SH-SY5Y (cell line): ENCODE measurements at regions not wholly inside any gene's neighbourhood (a gene's known extent, or its start where the extent isn't known, plus 50 kb on each side); places are given as distances from the start of the nearest gene placed in this dataset.

Experiments used
- GATA2 ChIP-seq: IDR thresholded peaks from 2 replicates; pipeline ENCODE4 v1.6.1; 2011; ENCODE audit warnings: mild to moderate bottlenecking, low read depth, low read length
- GATA3 ChIP-seq: IDR thresholded peaks from 2 replicates; pipeline ENCODE4 v1.6.1; 2011; ENCODE audit warnings: low read depth, mild to moderate bottlenecking, low read length, moderate library complexity

GRCh38 chr4:147173797-147174432 is 228.3 kb upstream of the TTC29 start:
- TF ChIP-seq GATA2 (no peak), GATA3 (no peak)
